Right lung (tissue), 2 donors: ENCODE measurements at regions not wholly inside any gene's neighbourhood (a gene's known extent, or its start where the extent isn't known, plus 50 kb on each side); places are given as distances from the start of the nearest gene placed in this dataset.
A peak's percentile ranks its signal among the peaks of the same experiment; 100 is the strongest.

Experiments used
- DNase-seq, 2 donors: peaks; one replicate each; pipeline ENCODE4 v3.0.0-alpha.2; 2013

DNA sequence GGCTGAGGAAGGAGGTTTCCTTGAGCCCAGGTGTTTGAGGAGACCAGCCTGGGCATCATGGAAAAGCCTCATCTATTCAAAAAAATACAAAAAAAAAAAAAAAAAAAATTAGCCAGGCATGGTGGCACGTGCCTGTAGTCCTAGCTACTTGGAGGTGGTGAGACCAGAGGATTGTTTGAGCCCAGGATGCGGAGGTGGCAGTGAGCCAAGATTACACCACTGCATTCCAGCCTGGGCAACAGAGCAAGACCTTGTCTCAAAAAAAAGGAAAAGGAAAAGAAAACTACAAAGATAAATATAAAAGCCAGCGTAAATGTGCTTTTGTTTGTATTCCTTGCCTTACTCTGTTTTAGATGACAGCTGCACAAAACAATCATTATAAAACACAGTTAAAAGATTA is 2249.2 kb upstream of the C9orf72 start:
- DNase-seq, result no peak

DNA sequence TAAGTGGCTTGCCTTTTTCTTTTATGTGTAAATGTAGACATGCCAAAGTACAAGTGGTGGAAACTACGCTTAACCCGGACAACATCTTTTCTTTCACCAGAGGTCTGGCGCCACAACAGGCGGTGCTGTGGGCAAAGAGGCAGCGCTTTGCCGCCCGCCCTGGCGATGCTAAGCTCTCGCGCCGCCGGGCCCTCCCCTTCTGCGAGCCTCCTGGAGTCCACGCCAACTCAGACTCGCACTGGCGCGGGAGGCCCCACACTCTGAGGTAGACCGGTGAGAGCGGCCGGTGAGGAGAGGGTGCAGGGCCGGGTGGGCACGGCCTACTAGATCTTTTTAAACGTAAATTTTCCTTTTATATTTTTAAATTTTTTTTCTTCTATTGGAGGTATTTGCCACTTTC is 2253.1 kb upstream of the C9orf72 start:
- DNase-seq, result no peak

DNA sequence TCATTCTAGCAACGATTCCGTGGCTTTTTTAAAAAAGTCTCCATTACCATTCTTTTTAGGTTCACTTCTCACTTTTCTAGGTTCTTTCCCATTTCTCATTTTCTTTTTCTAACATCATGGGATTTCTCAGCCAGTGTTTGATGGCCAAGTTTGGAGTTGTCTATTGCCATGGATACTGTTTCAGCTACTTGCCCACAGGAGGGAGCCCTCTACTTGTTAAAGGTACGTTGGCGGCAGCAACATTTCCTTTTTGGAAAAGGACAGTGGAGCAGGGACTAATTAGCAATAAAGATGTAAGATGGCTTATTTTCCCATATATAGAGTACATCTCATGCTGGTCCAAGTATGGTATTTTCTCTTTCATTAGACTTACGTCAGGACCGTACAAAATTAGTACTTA is 2257.5 kb upstream of the C9orf72 start:
- DNase-seq, result peak; percentile 5 to 16

DNA sequence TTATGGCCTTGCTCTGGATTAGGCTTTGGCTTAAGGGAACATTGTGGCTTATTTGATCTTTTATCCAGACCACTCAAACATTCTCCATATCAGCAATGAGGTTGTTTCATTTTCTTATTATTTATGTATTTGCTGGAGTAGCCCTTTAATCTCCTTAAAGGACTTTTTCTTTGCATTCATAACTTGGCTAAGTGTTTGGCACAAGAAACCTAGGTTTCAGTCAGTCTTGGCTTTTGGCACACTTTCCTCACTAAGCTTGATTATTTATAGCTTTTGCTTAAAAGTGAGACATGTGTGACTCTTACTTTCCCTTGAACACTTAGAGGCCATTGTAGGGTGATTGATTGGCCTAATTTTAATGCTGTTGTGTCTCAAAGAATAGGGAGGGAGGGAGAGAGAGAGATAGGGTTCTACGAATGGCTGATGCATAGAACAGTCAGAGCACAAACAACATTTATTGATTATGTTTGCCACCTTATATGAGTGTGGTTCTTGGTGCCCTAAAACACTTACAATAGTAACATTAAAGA is 2265.3 kb upstream of the C9orf72 start:
- DNase-seq, result peak in 1 of 2 donors; percentile 1

DNA sequence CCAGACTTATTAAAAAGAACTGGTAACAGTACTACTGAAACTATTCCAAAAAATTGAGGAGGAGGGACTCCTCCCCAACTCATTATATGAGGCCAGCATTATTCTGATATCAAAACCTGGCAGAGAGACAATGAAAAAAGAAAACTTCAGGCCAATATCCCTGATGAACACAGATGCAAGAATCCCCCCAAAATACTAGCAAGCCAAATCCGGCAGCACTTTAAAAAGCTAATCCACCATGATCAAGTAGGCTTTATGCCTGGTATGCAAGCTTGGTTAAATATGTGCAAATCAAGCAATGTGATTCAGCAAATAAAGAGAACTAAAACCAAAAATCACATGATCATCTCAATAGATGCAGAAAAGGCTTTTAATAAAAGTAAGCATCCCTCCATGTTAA is 2271.0 kb upstream of the C9orf72 start:
- no peak for DNase-seq

DNA sequence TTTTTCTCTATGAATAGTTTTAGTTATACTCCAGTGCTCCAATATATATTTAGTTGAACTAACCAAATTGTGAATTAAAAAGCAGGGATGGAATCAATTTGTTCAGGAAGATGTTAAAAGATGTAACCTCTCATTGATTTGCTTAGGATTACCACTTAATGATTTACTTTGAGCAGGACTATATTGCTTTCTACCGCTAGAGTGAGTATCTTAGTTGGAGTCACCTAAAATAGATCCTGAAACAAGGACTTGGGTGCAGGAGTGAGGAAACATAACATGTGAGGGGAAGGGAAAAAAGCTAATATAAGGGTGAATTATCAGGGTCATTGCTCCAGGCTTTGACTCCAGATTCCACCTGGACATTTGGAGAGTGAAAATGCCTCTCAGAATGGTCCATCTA is 2277.4 kb upstream of the C9orf72 start:
- DNase-seq, result no peak

DNA sequence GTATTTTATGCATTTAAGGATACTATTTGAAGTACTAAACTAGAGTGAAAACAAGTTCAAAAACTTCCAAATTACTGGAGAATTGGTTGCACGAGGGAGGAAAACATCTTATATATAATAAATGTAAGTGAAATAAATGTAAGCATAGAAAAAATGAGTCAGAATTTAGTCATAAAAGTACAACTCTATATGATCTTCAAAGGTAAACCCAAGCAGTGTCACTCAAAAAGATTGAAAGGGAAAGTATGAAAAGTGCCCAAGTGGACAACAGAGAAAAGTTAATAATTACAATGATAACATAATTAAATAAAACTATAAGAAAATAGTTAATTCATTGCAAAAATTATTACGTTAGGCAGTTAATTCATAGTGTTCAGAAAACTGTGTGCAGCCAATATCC is 2288.5 kb upstream of the C9orf72 start:
- no peak for DNase-seq

- DNase-seq, result no peak
Observed at GRCh38 chr9:29865764-29866313, 2292.6 kb upstream of the C9orf72 start.

DNA sequence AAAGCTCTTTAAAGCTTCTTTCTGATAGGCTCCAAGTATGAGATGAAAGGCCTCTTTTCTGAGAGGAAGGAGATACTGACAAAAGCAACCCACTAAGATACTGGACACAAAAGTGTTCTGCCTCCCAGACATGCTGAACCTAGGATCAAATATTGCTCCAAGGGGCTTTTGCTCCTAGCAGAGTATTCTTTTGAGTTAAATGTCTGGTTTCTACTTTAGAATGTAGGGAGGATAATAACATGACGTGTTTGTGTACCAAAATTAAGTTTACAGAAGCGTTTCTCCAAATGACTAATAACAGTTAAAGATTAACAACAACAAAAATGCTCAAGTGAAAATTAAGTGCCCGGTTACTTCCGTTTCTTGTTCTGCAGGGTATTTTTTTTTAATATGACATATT is 2293.3 kb upstream of the C9orf72 start:
- no peak for DNase-seq

GRCh38 chr9:29873579-29873978 is 2300.3 kb upstream of the C9orf72 start:
- no peak for DNase-seq

- no peak for DNase-seq
Observed at GRCh38 chr9:29875547-29875946, 2302.3 kb upstream of the C9orf72 start.

- no peak for DNase-seq
Observed at GRCh38 chr9:29882767-29883166, 2309.5 kb upstream of the C9orf72 start.

GRCh38 chr9:29906065-29906464 is 2332.8 kb upstream of the C9orf72 start:
- no peak for DNase-seq

- DNase-seq, result no peak
Observed at GRCh38 chr9:29928072-29928471, 2354.8 kb upstream of the C9orf72 start.

DNA sequence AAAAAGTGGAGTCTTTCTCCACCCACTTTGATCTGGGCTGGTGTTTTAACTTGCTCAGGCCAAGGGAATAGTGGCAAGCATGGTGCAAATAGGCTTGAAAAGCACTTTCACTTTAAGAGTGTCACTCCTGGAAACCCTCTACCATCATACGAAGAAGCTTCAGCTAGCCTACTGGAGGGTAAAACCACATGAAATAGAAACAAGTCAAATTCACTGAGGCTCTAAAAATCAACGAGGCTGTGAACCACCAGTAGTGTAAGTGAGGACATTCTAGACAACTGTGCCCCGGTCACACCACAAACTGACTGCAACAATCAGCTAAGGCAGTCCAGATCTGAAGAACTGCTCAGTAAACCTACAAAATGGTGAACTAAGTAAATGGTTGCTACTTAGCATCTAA is 2366.3 kb upstream of the C9orf72 start:
- DNase-seq, result no peak

DNA sequence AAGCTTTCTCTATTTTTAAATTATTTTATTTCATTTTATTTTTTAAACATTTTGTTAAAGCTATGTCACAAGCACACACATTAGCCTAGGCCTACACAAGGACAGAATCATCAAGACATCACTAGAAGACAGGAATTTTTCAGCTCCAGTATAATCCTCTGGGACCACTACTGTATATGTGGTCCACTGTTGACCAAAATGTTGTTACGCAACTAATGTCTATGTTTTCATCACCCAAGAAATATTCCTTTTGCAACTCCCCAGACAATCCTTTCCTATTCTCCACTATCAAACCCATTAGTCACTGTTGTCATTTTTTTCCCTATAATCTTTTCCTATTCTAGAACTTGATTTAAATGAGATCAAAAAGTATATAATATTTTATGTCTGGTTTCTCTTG is 2371.7 kb upstream of the C9orf72 start:
- no peak for DNase-seq

DNA sequence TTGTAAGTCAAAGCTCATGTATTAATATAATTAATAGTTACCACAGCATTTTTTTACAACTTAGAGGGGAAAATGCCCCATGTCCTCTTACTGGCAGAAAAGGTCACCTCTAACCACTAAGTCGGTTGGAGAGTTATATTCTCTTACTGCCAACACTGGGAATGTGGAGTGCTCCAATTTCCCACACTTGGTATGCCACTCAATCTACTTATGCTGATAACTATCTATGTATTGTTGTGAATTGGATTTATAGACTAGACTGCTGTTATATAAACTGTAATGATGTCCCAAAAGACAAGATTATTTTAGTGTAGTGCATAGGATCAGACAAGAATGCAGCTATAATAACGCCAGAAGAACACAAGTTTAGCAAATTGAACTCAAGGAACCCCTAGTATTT is 2385.2 kb upstream of the C9orf72 start:
- DNase-seq, result no peak

DNA sequence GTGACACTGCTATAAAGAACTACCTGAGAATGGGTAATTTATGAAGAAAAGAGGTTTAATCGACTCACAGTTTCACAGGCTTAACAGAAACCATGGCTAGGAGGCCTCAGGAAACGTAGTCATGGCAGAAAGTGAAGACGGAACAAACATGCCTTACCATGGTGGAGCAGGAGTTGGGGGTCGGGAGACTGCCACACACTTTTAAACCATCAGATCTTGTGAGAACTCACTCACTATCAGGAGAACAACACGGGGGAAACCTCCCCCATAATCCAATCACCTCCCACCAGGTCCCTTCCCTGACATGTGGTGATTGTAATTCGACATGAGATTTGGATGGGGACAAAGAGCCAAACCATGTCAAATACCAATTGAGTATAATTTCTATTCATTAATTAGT is 2392.6 kb upstream of the C9orf72 start:
- no peak for DNase-seq

- DNase-seq, result no peak
Observed at GRCh38 chr9:29966247-29966646, 2393.0 kb upstream of the C9orf72 start.

GRCh38 chr9:29968831-29969230 is 2395.6 kb upstream of the C9orf72 start:
- no peak for DNase-seq

GRCh38 chr9:29969408-29969807 is 2396.1 kb upstream of the C9orf72 start:
- no peak for DNase-seq

- DNase-seq, result no peak
Observed at GRCh38 chr9:29969856-29970647, 2396.8 kb upstream of the C9orf72 start.

DNA sequence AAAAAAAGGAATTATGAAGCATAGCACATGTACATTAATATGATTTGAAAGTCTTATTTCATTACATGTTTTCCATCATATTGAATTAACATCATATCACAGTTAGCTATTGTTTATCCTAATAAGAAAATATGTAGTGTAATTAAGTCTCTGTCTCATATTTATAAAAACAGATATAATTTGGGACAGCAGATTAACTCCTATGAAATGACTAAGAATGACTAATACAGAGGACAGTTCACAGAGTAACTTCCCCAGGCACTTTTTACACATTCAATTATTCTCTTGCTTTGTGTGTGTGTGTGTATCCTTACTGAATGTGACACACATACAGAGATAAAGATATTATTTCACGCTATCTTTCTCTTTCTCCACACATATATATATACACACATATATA is 2400.9 kb upstream of the C9orf72 start:
- DNase-seq, result no peak

DNA sequence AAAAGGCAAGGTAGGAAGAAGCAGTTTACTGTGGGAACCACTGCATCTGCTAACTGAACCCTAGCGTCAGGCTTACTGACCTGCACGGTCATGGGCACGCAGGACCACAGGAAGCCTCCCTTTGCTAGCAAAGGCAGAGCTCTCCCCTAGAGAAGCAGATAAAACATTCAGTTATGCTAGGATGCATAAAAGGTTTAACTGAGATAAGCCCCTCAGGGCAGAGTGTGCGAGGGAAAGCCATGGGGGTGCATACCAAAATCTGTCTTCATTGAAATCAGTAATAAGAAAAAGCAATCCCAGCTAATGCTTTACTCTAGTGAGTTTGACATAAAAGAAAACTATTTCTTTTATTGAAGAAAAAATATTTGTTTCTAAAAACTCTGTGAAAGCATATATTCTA is 2403.7 kb upstream of the C9orf72 start:
- no peak for DNase-seq
